ENCODE measurements at regions not wholly inside any gene's neighbourhood (a gene's known extent, or its start where the extent isn't known, plus 50 kb on each side); places are given as distances from the start of the nearest gene placed in this dataset.

DNA sequence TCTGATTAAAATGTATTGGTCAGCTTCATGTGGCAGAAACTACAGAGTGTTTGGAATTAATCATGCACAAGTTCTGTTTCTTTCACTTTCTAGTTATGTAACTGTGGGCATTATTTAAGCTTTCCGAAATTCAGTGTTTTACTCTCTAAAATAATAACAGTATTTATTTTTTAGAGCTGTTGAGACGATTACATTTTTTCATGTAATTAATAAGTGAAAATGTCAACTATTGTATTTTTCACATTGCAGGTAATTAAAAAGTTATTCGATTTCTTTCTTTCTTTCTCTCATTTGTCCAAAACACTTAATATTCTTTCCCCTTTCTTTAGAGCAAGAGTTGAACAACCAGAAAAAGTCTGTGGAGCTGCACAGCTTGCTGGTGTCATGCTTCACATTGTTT, 559.4 kb upstream of the PCDH20 start:
- TF ChIP-seq GATA3 (IDR thresholded peaks at IDR 0.05; ENCODE audit: low read depth, low read length) (no peak), GATA2 (IDR thresholded peaks at IDR 0.05; ENCODE audit: low read depth, low read length) (no peak)
